ENCODE measurements at regions not wholly inside any gene's neighbourhood (a gene's known extent, or its start where the extent isn't known, plus 50 kb on each side); places are given as distances from the start of the nearest gene placed in this dataset.

DNA sequence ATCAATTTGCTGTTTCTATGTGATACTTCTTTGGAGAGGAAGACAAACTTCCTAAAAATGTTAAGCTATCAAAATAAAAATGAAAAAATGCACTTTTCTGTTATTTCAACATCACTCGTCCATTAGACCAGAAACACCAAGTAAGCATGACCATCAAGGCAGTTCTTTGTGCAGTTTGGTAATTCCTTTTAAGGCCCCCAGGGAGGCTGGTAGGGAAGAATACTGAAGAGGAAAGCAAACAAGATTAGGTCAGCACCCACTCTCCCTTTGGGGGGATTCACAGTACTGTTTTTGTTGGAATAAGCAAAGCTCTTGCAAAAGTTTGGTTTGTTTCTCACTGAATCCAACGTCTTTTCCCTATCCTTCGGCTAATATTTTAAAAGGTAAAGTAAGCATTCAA lies 206.8 kb upstream of the SLC35B3 start:
- TF ChIP-seq HDAC6 (IDR thresholded peaks at IDR 0.05; ENCODE audit: low read depth, low read length) (no peak), BORCS8-MEF2B (CRISPR knock-in tag; IDR thresholded peaks at IDR 0.05) (no peak), GATA4 (IDR thresholded peaks at IDR 0.05; ENCODE audit: borderline replicate concordance, low read depth) (no peak), POLR2AphosphoS5 (IDR thresholded peaks at IDR 0.05; ENCODE audit: low read depth, low read length) (no peak), POLR2A (IDR thresholded peaks at IDR 0.05; ENCODE audit: insufficient read depth in 1 of 2, low read depth in 2 of 2, low read length in 2 of 2) (no peak), ARNT (IDR thresholded peaks at IDR 0.05) (no peak), ZFP36L2 (CRISPR knock-in tag; IDR thresholded peaks at IDR 0.05) (no peak), MAFK (conservative IDR thresholded peaks at IDR 0.05 in 1 of 2, IDR thresholded peaks at IDR 0.05 in 1 of 2; ENCODE audit: low read length in 2 of 2) (no peak), THYN1 (CRISPR knock-in tag; IDR thresholded peaks at IDR 0.05; ENCODE audit: borderline replicate concordance, low read depth) (no peak), RBM39 (IDR thresholded peaks at IDR 0.05; ENCODE audit: low read depth, low read length, poor library complexity, severe bottlenecking) (no peak), STAT6 (CRISPR knock-in tag; IDR thresholded peaks at IDR 0.05; ENCODE audit: borderline replicate concordance) (no peak)
- TF ChIP-seq, protein P1, sequence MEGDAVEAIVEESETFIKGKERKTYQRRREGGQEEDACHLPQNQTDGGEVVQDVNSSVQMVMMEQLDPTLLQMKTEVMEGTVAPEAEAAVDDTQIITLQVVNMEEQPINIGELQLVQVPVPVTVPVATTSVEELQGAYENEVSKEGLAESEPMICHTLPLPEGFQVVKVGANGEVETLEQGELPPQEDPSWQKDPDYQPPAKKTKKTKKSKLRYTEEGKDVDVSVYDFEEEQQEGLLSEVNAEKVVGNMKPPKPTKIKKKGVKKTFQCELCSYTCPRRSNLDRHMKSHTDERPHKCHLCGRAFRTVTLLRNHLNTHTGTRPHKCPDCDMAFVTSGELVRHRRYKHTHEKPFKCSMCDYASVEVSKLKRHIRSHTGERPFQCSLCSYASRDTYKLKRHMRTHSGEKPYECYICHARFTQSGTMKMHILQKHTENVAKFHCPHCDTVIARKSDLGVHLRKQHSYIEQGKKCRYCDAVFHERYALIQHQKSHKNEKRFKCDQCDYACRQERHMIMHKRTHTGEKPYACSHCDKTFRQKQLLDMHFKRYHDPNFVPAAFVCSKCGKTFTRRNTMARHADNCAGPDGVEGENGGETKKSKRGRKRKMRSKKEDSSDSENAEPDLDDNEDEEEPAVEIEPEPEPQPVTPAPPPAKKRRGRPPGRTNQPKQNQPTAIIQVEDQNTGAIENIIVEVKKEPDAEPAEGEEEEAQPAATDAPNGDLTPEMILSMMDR (CRISPR knock-in tag; IDR thresholded peaks at IDR 0.05) = no peak
- TF ChIP-seq, protein P2, sequence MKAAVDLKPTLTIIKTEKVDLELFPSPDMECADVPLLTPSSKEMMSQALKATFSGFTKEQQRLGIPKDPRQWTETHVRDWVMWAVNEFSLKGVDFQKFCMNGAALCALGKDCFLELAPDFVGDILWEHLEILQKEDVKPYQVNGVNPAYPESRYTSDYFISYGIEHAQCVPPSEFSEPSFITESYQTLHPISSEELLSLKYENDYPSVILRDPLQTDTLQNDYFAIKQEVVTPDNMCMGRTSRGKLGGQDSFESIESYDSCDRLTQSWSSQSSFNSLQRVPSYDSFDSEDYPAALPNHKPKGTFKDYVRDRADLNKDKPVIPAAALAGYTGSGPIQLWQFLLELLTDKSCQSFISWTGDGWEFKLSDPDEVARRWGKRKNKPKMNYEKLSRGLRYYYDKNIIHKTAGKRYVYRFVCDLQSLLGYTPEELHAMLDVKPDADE (CRISPR knock-in tag; IDR thresholded peaks at IDR 0.05) = no peak

All from HepG2 (cell line).